ENCODE measurements at regions not wholly inside any gene's neighbourhood (a gene's known extent, or its start where the extent isn't known, plus 50 kb on each side); places are given as distances from the start of the nearest gene placed in this dataset.

GRCh38 chr9:26565118-26565517 is 327.5 kb downstream of the CAAP1 start:
- Histone ChIP-seq H3K4me1 (ENCODE audit: low read depth) (no peaks in the 10 kb centered on the region), H3K4me3 (no peak overlapping the region)
- DNase-seq = no peak

GRCh38 chr9:26562338-26562737 is 330.3 kb downstream of the CAAP1 start:
- H3K36me3 ChIP-seq (ENCODE audit: low read depth) = no peaks in the 10 kb centered on the region
- TF ChIP-seq CTCF (IDR thresholded peaks at IDR 0.05) = no peak
- intact Hi-C loops (cut with DNase I, micrococcal nuclease) = no loop called here
- peaks cover 3% of the 10 kb centered on the region for H3K9me3 ChIP-seq
- ATAC-seq = no peak
- no peak for DNase-seq
- no peak overlapping the region for H3K4me3 ChIP-seq
- no peaks in the 10 kb centered on the region for H3K4me1 ChIP-seq (ENCODE audit: low read depth)

More at GRCh38 chr9:26565118-26565517, 327.5 kb downstream of the CAAP1 start:
- no peaks in the 10 kb centered on the region for H3K9me3 ChIP-seq
- intact Hi-C loops (cut with DNase I, micrococcal nuclease) = no loop called here
- no peak for ATAC-seq
- H3K36me3 ChIP-seq (ENCODE audit: low read depth) = no peaks in the 10 kb centered on the region
- TF ChIP-seq CTCF (IDR thresholded peaks at IDR 0.05) = no peak

DNA sequence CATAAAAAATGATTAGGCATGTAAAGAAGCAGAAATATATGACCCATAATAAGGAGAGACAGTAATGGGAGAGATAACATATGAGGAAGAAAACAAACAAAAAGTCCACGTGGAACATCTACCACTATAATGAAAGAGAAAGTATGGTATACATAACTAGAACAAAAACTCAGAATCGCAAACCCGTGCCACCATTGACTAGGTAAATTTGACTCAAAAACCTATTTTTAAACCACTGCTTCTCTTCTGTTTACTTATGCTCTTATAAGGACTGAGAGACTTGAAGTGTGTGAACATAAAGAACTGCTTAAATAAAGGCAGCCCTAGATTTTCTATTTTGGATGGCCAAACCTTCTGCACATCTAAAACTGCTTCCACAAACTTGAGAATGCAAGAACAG is 330.7 kb downstream of the CAAP1 start:
- peaks cover 3% of the 10 kb centered on the region for H3K9me3 ChIP-seq
- H3K4me3 ChIP-seq = no peak overlapping the region
- no peaks in the 10 kb centered on the region for H3K4me1 ChIP-seq (ENCODE audit: low read depth)
- DNase-seq = no peak
- no peak for ATAC-seq
- no peak for TF ChIP-seq CTCF (IDR thresholded peaks at IDR 0.05)
- intact Hi-C loops (cut with DNase I, micrococcal nuclease) = no loop called here
- H3K36me3 ChIP-seq (ENCODE audit: low read depth) = no peaks in the 10 kb centered on the region

- Histone ChIP-seq H3K9me3 (peaks cover 5% of the 10 kb centered on the region), H3K4me3 (no peak overlapping the region), H3K36me3 (ENCODE audit: low read depth) (no peaks in the 10 kb centered on the region), H3K4me1 (ENCODE audit: low read depth) (no peaks in the 10 kb centered on the region)
- TF ChIP-seq CTCF (IDR thresholded peaks at IDR 0.05) = no peak
- ATAC-seq (no peak), DNase-seq (no peak)
- intact Hi-C loops (cut with DNase I, micrococcal nuclease) = no loop called here
Observed at GRCh38 chr9:26559506-26559905, 333.1 kb downstream of the CAAP1 start.

DNA sequence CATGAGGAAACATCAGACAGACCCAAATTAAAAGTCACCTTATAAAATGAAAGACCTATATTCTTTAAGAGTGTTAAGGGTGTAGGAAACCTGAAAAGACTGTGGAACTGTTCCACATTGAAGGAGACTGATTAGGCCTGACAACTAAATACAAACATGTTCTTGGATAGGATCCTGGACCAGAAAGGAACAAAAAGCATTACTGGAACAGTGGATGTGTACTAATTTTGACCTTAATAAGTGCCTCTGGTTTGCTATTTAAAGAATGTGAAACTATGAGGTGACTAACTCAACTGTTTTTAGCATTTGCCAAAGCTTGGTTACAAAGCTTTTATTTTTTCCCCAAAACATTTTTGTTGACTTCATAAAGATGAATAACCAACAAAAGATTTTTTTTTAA is 340.6 kb downstream of the CAAP1 start:
- intact Hi-C loops (cut with DNase I, micrococcal nuclease) = no loop called here
- DNase-seq = no peak
- H3K4me3 ChIP-seq = no peak overlapping the region
- ATAC-seq = no peak
- TF ChIP-seq CTCF (IDR thresholded peaks at IDR 0.05) = no peak
- H3K4me1 ChIP-seq (ENCODE audit: low read depth) = no peaks in the 10 kb centered on the region
- H3K36me3 ChIP-seq (ENCODE audit: low read depth) = no peaks in the 10 kb centered on the region
- peaks cover 2% of the 10 kb centered on the region for H3K9me3 ChIP-seq

DNA sequence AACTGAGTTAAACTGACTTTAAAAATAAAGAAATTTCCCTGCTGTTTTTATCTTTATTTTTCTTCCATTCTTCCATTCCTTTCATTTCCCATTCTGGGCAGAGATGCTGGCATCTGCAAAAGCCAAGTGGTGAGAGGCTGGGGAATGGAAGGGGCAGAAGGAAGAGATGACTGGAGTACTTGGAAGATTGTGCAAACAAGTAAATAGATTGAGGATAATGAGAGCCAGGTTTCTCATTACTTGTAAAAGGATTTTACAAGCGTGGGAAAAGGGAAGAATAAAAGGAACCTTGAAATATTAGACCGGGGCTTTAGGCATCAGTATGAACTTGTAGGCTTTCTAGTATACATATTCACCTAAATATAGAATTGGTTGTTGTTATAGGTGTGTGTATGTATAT is 341.2 kb downstream of the CAAP1 start:
- no peak overlapping the region for H3K4me3 ChIP-seq
- ATAC-seq (no peak), DNase-seq (no peak)
- TF ChIP-seq CTCF (IDR thresholded peaks at IDR 0.05) = no peak
- H3K4me1 ChIP-seq (ENCODE audit: low read depth) = no peaks in the 10 kb centered on the region
- intact Hi-C loops (cut with DNase I, micrococcal nuclease) = no loop called here
- H3K9me3 ChIP-seq = peaks cover 1% of the 10 kb centered on the region
- no peaks in the 10 kb centered on the region for H3K36me3 ChIP-seq (ENCODE audit: low read depth)
